GM18517 (cell line): ENCODE measurements at regions not wholly inside any gene's neighbourhood (a gene's known extent, or its start where the extent isn't known, plus 50 kb on each side); places are given as distances from the start of the nearest gene placed in this dataset.

Experiments
- ATAC-seq: cut with Tn5 transposase; IDR thresholded peaks from one replicate; pipeline ENCODE4 v1.9.1; 2021; ENCODE audit warnings: mild to moderate bottlenecking, moderate library complexity; ENCODE audit not compliant: unreplicated experiment

- no peak for ATAC-seq
Measured at GRCh38 chr14:85438481-85438942, 91.4 kb upstream of the FLRT2 start.

- no peak for ATAC-seq
Measured at GRCh38 chr14:85439696-85440328, 90.1 kb upstream of the FLRT2 start.

- no peak for ATAC-seq
Measured at GRCh38 chr14:85441909-85442643, 87.9 kb upstream of the FLRT2 start.

- no peak for ATAC-seq
Measured at GRCh38 chr14:85442996-85443395, 86.9 kb upstream of the FLRT2 start.

GRCh38 chr14:85444635-85445034 is 85.3 kb upstream of the FLRT2 start:
- ATAC-seq: no peak

- ATAC-seq: no peak
Measured at GRCh38 chr14:85445151-85445795, 84.7 kb upstream of the FLRT2 start.

- ATAC-seq: no peak
Measured at GRCh38 chr14:85447883-85448282, 82.1 kb upstream of the FLRT2 start.

- ATAC-seq: no peak
Measured at GRCh38 chr14:85451421-85451820, 78.5 kb upstream of the FLRT2 start.

- ATAC-seq: no peak
Measured at GRCh38 chr14:85453401-85454225, 76.3 kb upstream of the FLRT2 start.

GRCh38 chr14:85454226-85454813 is 75.6 kb upstream of the FLRT2 start:
- ATAC-seq: no peak

- no peak for ATAC-seq
Measured at GRCh38 chr14:85459361-85460000, 70.5 kb upstream of the FLRT2 start.

- no peak for ATAC-seq
Measured at GRCh38 chr14:85461432-85462133, 68.4 kb upstream of the FLRT2 start.

GRCh38 chr14:85463512-85463911 is 66.4 kb upstream of the FLRT2 start:
- ATAC-seq: no peak

GRCh38 chr14:85464135-85464895 is 65.6 kb upstream of the FLRT2 start:
- no peak for ATAC-seq

- no peak for ATAC-seq
Measured at GRCh38 chr14:85466678-85467077, 63.3 kb upstream of the FLRT2 start.

- ATAC-seq: no peak
Measured at GRCh38 chr14:85468816-85469215, 61.1 kb upstream of the FLRT2 start.

GRCh38 chr14:85471156-85471555 is 58.8 kb upstream of the FLRT2 start:
- no peak for ATAC-seq

GRCh38 chr14:85471744-85472143 is 58.2 kb upstream of the FLRT2 start:
- no peak for ATAC-seq

GRCh38 chr14:85474431-85474830 is 55.5 kb upstream of the FLRT2 start:
- no peak for ATAC-seq
